Neural progenitor cell (in vitro differentiated cells): ENCODE measurements at regions not wholly inside any gene's neighbourhood (a gene's known extent, or its start where the extent isn't known, plus 50 kb on each side); places are given as distances from the start of the nearest gene placed in this dataset.

Experiments used
- EZH2 ChIP-seq: fragments of 200-600 bp; sonication (generic); IDR thresholded peaks from 2 replicates; pipeline ENCODE4 v1.6.1; 2017; ENCODE audit warnings: antibody characterized with exemption, mild to moderate bottlenecking, moderate library complexity
- EZH2phosphoT487 ChIP-seq: fragments of 200-600 bp; sonication (generic); IDR thresholded peaks from 2 replicates; pipeline ENCODE4 v1.6.1; 2017; ENCODE audit warnings: antibody characterized with exemption
- TF ChIP-seq, protein P1 (sequence below): fragments of 200-600 bp; sonication (generic); IDR thresholded peaks from 2 replicates; pipeline ENCODE4 v1.5.1; 2017; ENCODE audit warnings: antibody characterized with exemption, mild to moderate bottlenecking

GRCh38 chr6:22208026-22208425, 88.8 kb downstream of the PRL start:
- TF ChIP-seq EZH2phosphoT487, result no peak
- TF ChIP-seq, protein P1, sequence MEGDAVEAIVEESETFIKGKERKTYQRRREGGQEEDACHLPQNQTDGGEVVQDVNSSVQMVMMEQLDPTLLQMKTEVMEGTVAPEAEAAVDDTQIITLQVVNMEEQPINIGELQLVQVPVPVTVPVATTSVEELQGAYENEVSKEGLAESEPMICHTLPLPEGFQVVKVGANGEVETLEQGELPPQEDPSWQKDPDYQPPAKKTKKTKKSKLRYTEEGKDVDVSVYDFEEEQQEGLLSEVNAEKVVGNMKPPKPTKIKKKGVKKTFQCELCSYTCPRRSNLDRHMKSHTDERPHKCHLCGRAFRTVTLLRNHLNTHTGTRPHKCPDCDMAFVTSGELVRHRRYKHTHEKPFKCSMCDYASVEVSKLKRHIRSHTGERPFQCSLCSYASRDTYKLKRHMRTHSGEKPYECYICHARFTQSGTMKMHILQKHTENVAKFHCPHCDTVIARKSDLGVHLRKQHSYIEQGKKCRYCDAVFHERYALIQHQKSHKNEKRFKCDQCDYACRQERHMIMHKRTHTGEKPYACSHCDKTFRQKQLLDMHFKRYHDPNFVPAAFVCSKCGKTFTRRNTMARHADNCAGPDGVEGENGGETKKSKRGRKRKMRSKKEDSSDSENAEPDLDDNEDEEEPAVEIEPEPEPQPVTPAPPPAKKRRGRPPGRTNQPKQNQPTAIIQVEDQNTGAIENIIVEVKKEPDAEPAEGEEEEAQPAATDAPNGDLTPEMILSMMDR, result no peak
- no peak for TF ChIP-seq EZH2
